GM12878 (cell line): ENCODE measurements at regions not wholly inside any gene's neighbourhood (a gene's known extent, or its start where the extent isn't known, plus 50 kb on each side); places are given as distances from the start of the nearest gene placed in this dataset.

Source experiments
- ATAC-seq: fragments of 200-7000 bp; cut with Tn5 transposase; 3 replicates; pipeline ENCODE4 v1.9.1; 2020; ENCODE audit warnings: mild to moderate bottlenecking, moderate library complexity
- BruUV-seq: library from RNA; stranded (reverse); fragments of 400-500 nt; replicated peaks from 2 replicates; lab custom pipeline; 2021; lab: Mats Ljungman, UMichigan
- CTCF ChIA-PET: fragments of 300-600 bp; sonication (Branson Sonifier 250); formaldehyde crosslinking; extraction: SDS; loops from one replicate; lab custom pipeline; 2021; ENCODE audit warnings: inconsistent platforms; lab: Yijun Ruan, JAX
- POLR2A ChIA-PET: fragments of 350-600 bp; formaldehyde crosslinking; extraction: SDS; loops from one replicate; lab custom pipeline; 2021; ENCODE audit warnings: inconsistent platforms; lab: Charles Lee
- RAD21 ChIA-PET: fragments of 300-600 bp; sonication (Branson Sonifier 250); formaldehyde crosslinking; loops from one replicate; lab custom pipeline; 2023; ENCODE audit warnings: antibody characterized with exemption; ENCODE audit not compliant: unreplicated experiment; lab: Charles Lee
- SMC1A ChIA-PET: fragments of 300-600 bp; sonication (Branson Sonifier 250); formaldehyde crosslinking; loops from one replicate; lab custom pipeline; 2023; ENCODE audit not compliant: unreplicated experiment, uncharacterized antibody; lab: Charles Lee
- DNase-seq: peaks from one replicate; pipeline ENCODE4 v3.0.0-alpha.2; 2011; ENCODE audit warnings: low read depth, low spot score
- FAIRE-seq: peaks from 3 replicates; lab custom pipeline; 2011; peaks lifted over from hg19 to GRCh38; lab: Jason Lieb, UNC
- H2AFZ ChIP-seq: 2 replicates; pipeline ENCODE4 v1.6.0; 2011; ENCODE audit warnings: low read depth, low read length, control low read depth; ENCODE audit not compliant: control insufficient read depth
- H3K27ac ChIP-seq: 2 replicates; pipeline ENCODE4 v1.5.1; 2011; ENCODE audit warnings: control low read depth; ENCODE audit not compliant: control insufficient read depth, insufficient read depth
- H3K27me3 ChIP-seq, 2 experiments: replicated peaks in 1 of 2; 2 replicates each; pipeline versions ENCODE4 v1.6.0 to v1.6.1; 2011; ENCODE audit warnings: low read length in 1 of 2; ENCODE audit not compliant: control insufficient read depth in 2 of 2, insufficient read depth in 2 of 2
- H3K36me3 ChIP-seq, 2 experiments: 2 replicates each; pipeline ENCODE4 v1.5.1; 2011; ENCODE audit warnings: low read length in 1 of 2; ENCODE audit not compliant: control insufficient read depth in 2 of 2, insufficient read depth in 2 of 2
- H3K4me1 ChIP-seq: 2 replicates; pipeline ENCODE4 v1.6.1; 2011; ENCODE audit warnings: mild to moderate bottlenecking, low read length, moderate library complexity, mixed read lengths; ENCODE audit not compliant: control insufficient read depth, insufficient read depth
- H3K4me2 ChIP-seq: 2 replicates; pipeline ENCODE4 v1.6.0; 2011; ENCODE audit warnings: control low read depth; ENCODE audit not compliant: control insufficient read depth, insufficient read depth
- H3K4me3 ChIP-seq: fragments of 200-600 bp; sonication (generic); 2 replicates; pipeline ENCODE4 v1.5.1; 2016
- H3K79me2 ChIP-seq: 2 replicates; pipeline ENCODE4 v1.6.0; 2011; ENCODE audit warnings: low read length; ENCODE audit not compliant: control insufficient read depth, insufficient read depth
- H3K9ac ChIP-seq: 2 replicates; pipeline ENCODE4 v1.8.0; 2011; ENCODE audit warnings: low read length, control low read depth, mixed read lengths; ENCODE audit not compliant: control insufficient read depth, insufficient read depth
- H3K9me3 ChIP-seq: replicated peaks from 3 replicates; pipeline ENCODE4 v1.5.1; 2011; ENCODE audit warnings: mild to moderate bottlenecking, low read length; ENCODE audit not compliant: control insufficient read depth, insufficient read depth
- H4K20me1 ChIP-seq: 2 replicates; pipeline ENCODE4 v1.6.0; 2011; ENCODE audit not compliant: control insufficient read depth, insufficient read depth
- MYB ChIP-seq: fragments of 150-350 bp; IDR thresholded peaks from 2 replicates; pipeline ENCODE4 v1.6.1; 2014; ENCODE audit warnings: mild to moderate bottlenecking, low read depth, low read length, borderline replicate concordance
- RAD21 ChIP-seq: IDR thresholded peaks from 2 replicates; pipeline ENCODE4 v1.6.1; 2011; ENCODE audit warnings: mild to moderate bottlenecking, low read depth, low read length, moderate library complexity; ENCODE audit not compliant: insufficient read depth
- REST ChIP-seq: IDR thresholded peaks from 2 replicates; pipeline ENCODE4 v1.6.1; 2012; ENCODE audit warnings: mild to moderate bottlenecking, low read depth, low read length
- SMC3 ChIP-seq: IDR thresholded peaks from 2 replicates; pipeline ENCODE4 v1.6.1; 2011; ENCODE audit warnings: low read length, improper control_type of control experiment, borderline replicate concordance
- SREBF2 ChIP-seq: IDR thresholded peaks from 2 replicates; pipeline ENCODE4 v1.6.1; 2012; ENCODE audit warnings: mild to moderate bottlenecking, low read length
- TAF1 ChIP-seq: IDR thresholded peaks from 2 replicates; pipeline ENCODE4 v1.6.1; 2011; ENCODE audit warnings: mild to moderate bottlenecking, low read depth, low read length, borderline replicate concordance
- TCF12 ChIP-seq: IDR thresholded peaks from 2 replicates; pipeline ENCODE4 v1.6.1; 2011; ENCODE audit warnings: low read depth, mild to moderate bottlenecking, low read length
- WGBS: methylation state at CpG from one replicate; pipeline ENCODE4 v1.1.6; 2016; ENCODE audit warnings: low lambda C conversion rate; ENCODE audit not compliant: insufficient replicate concordance, insufficient coverage; ENCODE audit errors: missing lambda C conversion rate; 5-methylcytosine and 5-hydroxymethylcytosine counted together
- in situ Hi-C: fragments of 300-500 bp; cut with MboI; formaldehyde crosslinking; loops from 9 replicates; pipeline ENCODE4 v1.14.3; 2018; ENCODE audit warnings: mixed read lengths
- intact Hi-C: fragments of 100-400 bp; cut with micrococcal nuclease; formaldehyde crosslinking; loops from one replicate; pipeline ENCODE4 v1.14.2; 2022; ENCODE audit not compliant: unreplicated experiment
- TF ChIP-seq, protein P1 (sequence below): IDR thresholded peaks from 2 replicates; pipeline ENCODE4 v1.6.1; 2011; ENCODE audit warnings: borderline replicate concordance, low read depth, mild to moderate bottlenecking, moderate library complexity, low read length; ENCODE audit not compliant: insufficient read depth, poor library complexity, severe bottlenecking
- TF ChIP-seq, protein P2 (sequence below), 3 experiments: IDR thresholded peaks in 2 of 3; conservative IDR thresholded peaks in 1 of 3; 2 replicates each; pipeline ENCODE4 v1.5.1; 2011; ENCODE audit warnings: low read depth in 3 of 3, low read length in 3 of 3, mild to moderate bottlenecking in 3 of 3, control low read depth in 2 of 3, moderate library complexity in 2 of 3, inconsistent platforms in 1 of 3, mixed read lengths in 1 of 3; ENCODE audit not compliant: control insufficient read depth in 2 of 3, insufficient read depth in 1 of 3; ENCODE audit errors: extremely low read depth in 1 of 3
- TF ChIP-seq, protein P3 (sequence below): IDR thresholded peaks from 2 replicates; pipeline ENCODE4 v1.6.1; 2012; ENCODE audit warnings: low read depth, low read length, improper control_type of control experiment

DNA sequence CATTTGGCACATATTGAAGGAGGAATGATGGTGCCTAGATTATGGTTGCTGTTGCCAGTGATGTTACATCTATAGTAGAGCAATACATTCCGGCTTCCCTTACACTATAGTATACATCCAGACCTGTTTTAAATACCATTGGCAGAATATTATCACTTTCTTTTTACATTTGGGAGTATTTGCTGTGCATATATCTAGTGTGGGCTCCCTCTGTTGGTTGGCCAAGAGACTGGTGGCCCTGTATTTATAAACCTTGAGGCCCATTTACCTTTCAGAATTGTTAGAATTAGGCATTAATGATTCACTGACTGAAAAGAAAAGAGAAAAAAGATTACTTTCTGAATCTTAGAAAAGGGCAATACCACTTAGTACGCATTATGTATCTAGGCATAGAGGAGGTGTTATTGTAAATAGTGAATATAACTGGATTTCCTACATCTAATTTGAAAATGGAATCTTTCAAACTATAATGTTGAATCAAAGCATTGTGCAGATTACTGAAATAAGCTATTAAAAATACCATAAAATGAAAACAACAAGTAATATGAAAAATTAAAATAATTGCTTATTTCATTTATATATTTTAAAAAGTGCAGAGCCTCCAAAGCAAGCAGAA lies 628.8 kb upstream of the MAN1A1 start:
- RAD21 ChIA-PET, result interaction anchor here (1.0 to 3.6 kb wide), 3 partner anchors 627 to 830 kb away, joined by 5 to 18 read pairs (median 12); no protein-coding TSS in a partner anchor

More for the DNA sequence above, 628.8 kb upstream of the MAN1A1 start:
- WGBS, result 23% methylated on average over 2 of the region's 2 CpGs
- BruUV-seq, result no TSS peak
- H3K79me2 ChIP-seq, result no peaks in the 10 kb centered on the region
- DNase-seq, result no peak
- ChIA-PET CTCF (interaction anchor here (0.5 to 5.4 kb wide), 18 partner anchors 13 to 853 kb away, joined by 3 to 50 read pairs (median 4); no protein-coding TSS in a partner anchor), SMC1A (interaction anchor here (0.6 to 1.9 kb wide), 10 partner anchors 99 to 849 kb away, joined by 3 to 7 read pairs (median 4); no protein-coding TSS in a partner anchor), POLR2A (no interaction called here)
- no peak for FAIRE-seq
- no peaks in the 10 kb centered on the region for H3K27me3 ChIP-seq
- no peak overlapping the region for H3K4me2 ChIP-seq
- no peak overlapping the region for H3K4me3 ChIP-seq
- no peak overlapping the region for H3K9ac ChIP-seq
- H3K9me3 ChIP-seq, result no peaks in the 10 kb centered on the region
- in situ Hi-C loops (loop anchor here (10.0 kb wide), 2 partner anchors 634 to 824 kb away; partner anchors contain the start of gene MAN1A1), intact Hi-C loops (loop anchor here (1.0 to 5.0 kb wide), 3 partner anchors 236 to 830 kb away; no protein-coding TSS in a partner anchor)
- peak; percentile 80 for ATAC-seq
- H3K36me3 ChIP-seq, result no peaks in the 10 kb centered on the region
- H4K20me1 ChIP-seq, result no peaks in the 10 kb centered on the region
- no peak overlapping the region for H2AFZ ChIP-seq
- no peak overlapping the region for H3K27ac ChIP-seq
- TF ChIP-seq SMC3 (peak; percentile 55; the same call in 1 of the 2 replicates), MYB (no peak), RAD21 (peak; percentile 57), REST (no peak), TCF12 (no peak), TAF1 (no peak), SREBF2 (no peak)
- TF ChIP-seq, protein P1, sequence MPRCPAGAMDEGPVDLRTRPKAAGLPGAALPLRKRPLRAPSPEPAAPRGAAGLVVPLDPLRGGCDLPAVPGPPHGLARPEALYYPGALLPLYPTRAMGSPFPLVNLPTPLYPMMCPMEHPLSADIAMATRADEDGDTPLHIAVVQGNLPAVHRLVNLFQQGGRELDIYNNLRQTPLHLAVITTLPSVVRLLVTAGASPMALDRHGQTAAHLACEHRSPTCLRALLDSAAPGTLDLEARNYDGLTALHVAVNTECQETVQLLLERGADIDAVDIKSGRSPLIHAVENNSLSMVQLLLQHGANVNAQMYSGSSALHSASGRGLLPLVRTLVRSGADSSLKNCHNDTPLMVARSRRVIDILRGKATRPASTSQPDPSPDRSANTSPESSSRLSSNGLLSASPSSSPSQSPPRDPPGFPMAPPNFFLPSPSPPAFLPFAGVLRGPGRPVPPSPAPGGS, result no peak
- TF ChIP-seq, protein P2, sequence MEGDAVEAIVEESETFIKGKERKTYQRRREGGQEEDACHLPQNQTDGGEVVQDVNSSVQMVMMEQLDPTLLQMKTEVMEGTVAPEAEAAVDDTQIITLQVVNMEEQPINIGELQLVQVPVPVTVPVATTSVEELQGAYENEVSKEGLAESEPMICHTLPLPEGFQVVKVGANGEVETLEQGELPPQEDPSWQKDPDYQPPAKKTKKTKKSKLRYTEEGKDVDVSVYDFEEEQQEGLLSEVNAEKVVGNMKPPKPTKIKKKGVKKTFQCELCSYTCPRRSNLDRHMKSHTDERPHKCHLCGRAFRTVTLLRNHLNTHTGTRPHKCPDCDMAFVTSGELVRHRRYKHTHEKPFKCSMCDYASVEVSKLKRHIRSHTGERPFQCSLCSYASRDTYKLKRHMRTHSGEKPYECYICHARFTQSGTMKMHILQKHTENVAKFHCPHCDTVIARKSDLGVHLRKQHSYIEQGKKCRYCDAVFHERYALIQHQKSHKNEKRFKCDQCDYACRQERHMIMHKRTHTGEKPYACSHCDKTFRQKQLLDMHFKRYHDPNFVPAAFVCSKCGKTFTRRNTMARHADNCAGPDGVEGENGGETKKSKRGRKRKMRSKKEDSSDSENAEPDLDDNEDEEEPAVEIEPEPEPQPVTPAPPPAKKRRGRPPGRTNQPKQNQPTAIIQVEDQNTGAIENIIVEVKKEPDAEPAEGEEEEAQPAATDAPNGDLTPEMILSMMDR (IDR thresholded peaks at IDR 0.05 in 2 of 3, conservative IDR thresholded peaks at IDR 0.05 in 1 of 3; ENCODE audit: control insufficient read depth in 2 of 3, extremely low read depth in 1 of 3, insufficient read depth in 1 of 3, low read depth in 3 of 3, low read length in 3 of 3), result peak; percentile 43 to 48 (median 48); a peak in 5 of 6 replicates
- TF ChIP-seq, protein P3, sequence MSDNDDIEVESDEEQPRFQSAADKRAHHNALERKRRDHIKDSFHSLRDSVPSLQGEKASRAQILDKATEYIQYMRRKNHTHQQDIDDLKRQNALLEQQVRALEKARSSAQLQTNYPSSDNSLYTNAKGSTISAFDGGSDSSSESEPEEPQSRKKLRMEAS, result no peak
- no peaks in the 10 kb centered on the region for H3K4me1 ChIP-seq
